Effector memory CD8-positive, alpha-beta T cell (primary cell): ENCODE measurements at regions not wholly inside any gene's neighbourhood (a gene's known extent, or its start where the extent isn't known, plus 50 kb on each side); places are given as distances from the start of the nearest gene placed in this dataset.
"Not testable (repeated sequence)": the region's sequence is repeated elsewhere in the genome, so short reads cannot be mapped to it uniquely, and the experiment has no call there.

ENCODE experiments used
- ATAC-seq: fragments of 150-1000 bp; cut with Tn5 transposase; replicated peaks from 2 replicates; pipeline ENCODE4 v1.10.0; 2021; ENCODE audit warnings: mild to moderate bottlenecking, moderate library complexity
- DNase-seq, 3 experiments: peaks; one replicate each; pipeline ENCODE4 v3.0.0; 2021
- H3K27ac Mint-ChIP-seq, 2 donors: one replicate each; pipeline ENCODE4 v1.8.0; 2022; ENCODE audit warnings: mild to moderate bottlenecking in 2 of 2, mixed read lengths in 2 of 2, moderate library complexity in 2 of 2
- H3K27me3 Mint-ChIP-seq, 2 donors: one replicate each; pipeline ENCODE4 v1.8.0; 2022; ENCODE audit warnings: mixed read lengths in 2 of 2
- H3K36me3 Mint-ChIP-seq: one replicate; pipeline ENCODE4 v1.8.0; 2022; ENCODE audit warnings: mild to moderate bottlenecking, moderate library complexity, mixed read lengths; ENCODE audit not compliant: insufficient read depth
- H3K4me1 Mint-ChIP-seq, 2 donors: one replicate each; pipeline ENCODE4 v1.8.0; 2022; ENCODE audit warnings: low read depth in 2 of 2, mixed read lengths in 2 of 2
- H3K4me3 Mint-ChIP-seq, 2 donors: one replicate each; pipeline ENCODE4 v1.8.0; 2022; ENCODE audit warnings: mild to moderate bottlenecking in 2 of 2, mixed read lengths in 2 of 2, moderate library complexity in 2 of 2
- H3K9me3 Mint-ChIP-seq, 2 donors: one replicate each; pipeline ENCODE4 v1.8.0; 2022; ENCODE audit warnings: mixed read lengths in 2 of 2

GRCh38 chr2:11877764-11878163, 131.3 kb downstream of the LPIN1 start:
- H3K4me3 Mint-ChIP-seq = no peak overlapping the region
- no peak overlapping the region for H3K27ac Mint-ChIP-seq
- no peak for ATAC-seq
- H3K27me3 Mint-ChIP-seq = peaks cover 31 to 75% of the 10 kb centered on the region in 2 donors
- peaks cover 0 to 6% of the 10 kb centered on the region in 2 donors for H3K4me1 Mint-ChIP-seq
- no peak for DNase-seq
- no peaks in the 10 kb centered on the region for H3K36me3 Mint-ChIP-seq
- H3K9me3 Mint-ChIP-seq = no peaks in the 10 kb centered on the region

GRCh38 chr2:11885253-11885652, 138.8 kb downstream of the LPIN1 start:
- not testable (repeated sequence) for H3K4me3 Mint-ChIP-seq, H3K27ac Mint-ChIP-seq, H3K4me1 Mint-ChIP-seq, H3K36me3 Mint-ChIP-seq, DNase-seq, H3K9me3 Mint-ChIP-seq, ATAC-seq
- peaks cover 23 to 50% of the 10 kb centered on the region in 2 donors for H3K27me3 Mint-ChIP-seq

DNA sequence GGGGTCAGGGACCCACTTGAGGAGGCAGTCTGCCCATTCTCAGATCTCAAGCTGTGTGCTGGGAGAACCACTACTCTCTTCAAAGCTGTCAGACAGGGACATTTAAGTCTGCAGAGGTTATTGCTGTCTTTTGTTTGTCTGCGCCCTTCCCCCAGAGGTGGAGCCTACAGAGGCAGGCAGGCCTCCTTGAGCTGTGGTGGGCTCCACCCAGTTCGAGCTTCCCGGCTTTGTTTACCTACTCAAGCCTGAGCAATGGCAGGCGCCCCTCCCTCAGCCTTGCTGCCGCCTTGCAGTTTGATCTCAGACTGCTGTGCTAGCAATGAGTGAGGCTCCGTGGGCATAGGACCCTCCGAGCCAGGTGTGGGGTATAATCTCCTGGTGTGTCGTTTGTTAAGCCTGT, 140.5 kb downstream of the LPIN1 start:
- H3K4me1 Mint-ChIP-seq, DNase-seq, H3K4me3 Mint-ChIP-seq, H3K27ac Mint-ChIP-seq, H3K36me3 Mint-ChIP-seq, ATAC-seq: not testable (repeated sequence)
- Mint-ChIP-seq H3K27me3 (peaks cover 22 to 59% of the 10 kb centered on the region in 2 donors), H3K9me3 (peaks cover 0 to 17% of the 10 kb centered on the region in 2 donors)

- no peaks in the 10 kb centered on the region for H3K36me3 Mint-ChIP-seq
- H3K27me3 Mint-ChIP-seq = peaks cover 24 to 58% of the 10 kb centered on the region in 2 donors
These were observed 142.8 kb downstream of the LPIN1 start for GRCh38 chr2:11889101-11889850.

GRCh38 chr2:11889854-11890253, 143.4 kb downstream of the LPIN1 start:
- H3K27me3 Mint-ChIP-seq = peaks cover 24 to 52% of the 10 kb centered on the region in 2 donors
- H3K4me3 Mint-ChIP-seq = no peak overlapping the region
- no peaks in the 10 kb centered on the region for H3K36me3 Mint-ChIP-seq
- ATAC-seq (no peak), DNase-seq (no peak)
- no peak overlapping the region for H3K27ac Mint-ChIP-seq
- H3K4me1 Mint-ChIP-seq = no peaks in the 10 kb centered on the region
- peaks cover 4 to 17% of the 10 kb centered on the region in 2 donors for H3K9me3 Mint-ChIP-seq

More at GRCh38 chr2:11889101-11889850, 142.8 kb downstream of the LPIN1 start:
- Mint-ChIP-seq H3K4me1 (no peaks in the 10 kb centered on the region), H3K9me3 (peaks cover 0 to 17% of the 10 kb centered on the region in 2 donors), H3K27ac (no peak overlapping the region), H3K4me3 (no peak overlapping the region)
- ATAC-seq (no peak), DNase-seq (no peak)

- Mint-ChIP-seq H3K4me3 (no peak overlapping the region), H3K27ac (no peak overlapping the region), H3K36me3 (no peaks in the 10 kb centered on the region), H3K4me1 (no peaks in the 10 kb centered on the region), H3K27me3 (peaks cover 18 to 44% of the 10 kb centered on the region in 2 donors), H3K9me3 (peaks cover 7 to 17% of the 10 kb centered on the region in 2 donors)
- no peak for DNase-seq
- no peak for ATAC-seq
These were observed 144.6 kb downstream of the LPIN1 start for GRCh38 chr2:11891028-11891427.

DNA sequence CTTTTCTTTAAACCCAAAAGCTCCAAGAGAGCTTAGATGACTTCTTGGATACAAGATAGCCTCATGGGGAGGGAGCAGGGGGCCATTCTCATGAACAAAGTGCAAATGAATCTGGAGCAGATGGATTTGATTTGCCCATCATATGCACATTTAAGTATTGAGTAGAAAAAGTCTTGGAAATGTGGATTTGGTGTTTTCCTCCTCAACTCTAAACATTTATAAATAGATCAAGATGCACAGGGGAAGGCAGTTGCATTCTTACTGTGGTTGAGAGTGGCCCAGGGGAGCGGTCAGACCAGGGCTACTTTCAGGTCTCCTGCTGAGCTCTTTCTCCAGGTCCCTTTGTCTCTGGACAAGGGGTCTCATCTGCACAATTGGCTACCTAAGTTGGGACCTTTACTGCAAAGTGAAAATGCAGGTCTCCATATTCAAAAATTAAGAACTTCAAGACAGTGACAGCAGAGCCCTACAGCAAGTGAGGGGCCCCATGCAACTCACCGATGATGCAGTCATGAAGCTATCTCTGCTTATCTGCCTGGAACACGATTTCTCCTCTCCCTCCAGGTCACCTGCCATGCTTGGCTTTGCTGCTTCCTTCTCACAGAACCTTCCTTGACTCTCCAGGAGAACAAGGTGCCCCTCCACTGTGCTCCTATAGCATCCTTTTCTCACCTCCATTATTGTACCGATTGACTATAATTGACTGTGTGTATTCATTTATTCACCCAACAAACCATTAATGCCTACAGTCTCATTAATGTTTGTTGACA, 145.4 kb downstream of the LPIN1 start:
- peak overlapping the region in 1 of 2 donors; percentile 7 for H3K27ac Mint-ChIP-seq
- no peak for ATAC-seq
- no peak overlapping the region for H3K4me3 Mint-ChIP-seq
- DNase-seq = no peak
- peaks cover 18 to 35% of the 10 kb centered on the region in 2 donors for H3K27me3 Mint-ChIP-seq
- H3K4me1 Mint-ChIP-seq = no peaks in the 10 kb centered on the region
- no peaks in the 10 kb centered on the region for H3K36me3 Mint-ChIP-seq
- peaks cover 7 to 17% of the 10 kb centered on the region in 2 donors for H3K9me3 Mint-ChIP-seq

- Mint-ChIP-seq H3K9me3 (peaks cover 0 to 7% of the 10 kb centered on the region in 2 donors), H3K4me1 (no peaks in the 10 kb centered on the region), H3K27ac (no peak overlapping the region), H3K4me3 (no peak overlapping the region), H3K36me3 (no peaks in the 10 kb centered on the region), H3K27me3 (peaks cover 5 to 18% of the 10 kb centered on the region in 2 donors)
- DNase-seq = no peak
- ATAC-seq = no peak
These were observed 150.0 kb downstream of the LPIN1 start for GRCh38 chr2:11896386-11896785.

GRCh38 chr2:11898576-11898975, 152.1 kb downstream of the LPIN1 start:
- no peak for ATAC-seq
- peaks cover 0 to 7% of the 10 kb centered on the region in 2 donors for H3K9me3 Mint-ChIP-seq
- H3K27ac Mint-ChIP-seq = no peak overlapping the region
- no peaks in the 10 kb centered on the region for H3K4me1 Mint-ChIP-seq
- H3K36me3 Mint-ChIP-seq = no peaks in the 10 kb centered on the region
- H3K27me3 Mint-ChIP-seq = peaks cover 0 to 8% of the 10 kb centered on the region in 2 donors
- no peak overlapping the region for H3K4me3 Mint-ChIP-seq
- no peak for DNase-seq

DNA sequence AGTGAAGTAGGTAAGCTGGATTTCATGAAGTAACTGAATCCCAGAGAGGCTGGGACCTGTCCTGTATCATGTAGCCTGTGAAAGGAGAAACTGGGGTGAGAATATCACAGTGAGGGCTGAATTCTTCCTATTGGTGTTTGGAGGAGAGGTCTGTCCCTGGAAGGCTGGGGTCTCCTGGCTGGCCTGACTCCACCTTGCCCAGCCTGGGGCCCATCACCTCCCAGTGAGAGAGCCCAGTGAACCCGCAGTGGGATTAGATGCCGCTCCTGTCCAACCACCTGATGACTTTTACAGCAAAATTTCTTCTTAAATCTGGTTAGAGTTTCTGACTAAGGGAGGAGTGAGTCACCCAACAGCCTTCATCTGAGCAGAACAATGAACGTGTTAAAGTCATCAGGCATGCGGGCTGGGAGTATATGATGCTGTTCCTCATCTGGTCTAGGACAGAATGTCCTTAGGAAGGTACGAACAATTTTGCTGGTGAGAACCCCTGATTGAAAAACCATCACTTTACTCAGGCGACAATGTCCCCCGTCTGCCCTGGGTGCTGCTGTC, 152.9 kb downstream of the LPIN1 start:
- Mint-ChIP-seq H3K9me3 (peaks cover 0 to 7% of the 10 kb centered on the region in 2 donors), H3K27ac (no peak overlapping the region), H3K4me3 (no peak overlapping the region), H3K27me3 (peaks cover 0 to 8% of the 10 kb centered on the region in 2 donors), H3K4me1 (no peaks in the 10 kb centered on the region), H3K36me3 (no peaks in the 10 kb centered on the region)
- no peak for ATAC-seq
- DNase-seq = no peak

- not testable (repeated sequence) for ATAC-seq, H3K27ac Mint-ChIP-seq, H3K36me3 Mint-ChIP-seq, H3K27me3 Mint-ChIP-seq, H3K9me3 Mint-ChIP-seq, DNase-seq, H3K4me3 Mint-ChIP-seq, H3K4me1 Mint-ChIP-seq
These were observed 154.5 kb downstream of the LPIN1 start for GRCh38 chr2:11900891-11901290.

- no peaks in the 10 kb centered on the region for H3K9me3 Mint-ChIP-seq
- peaks cover 0 to 8% of the 10 kb centered on the region in 2 donors for H3K27me3 Mint-ChIP-seq
- H3K4me1 Mint-ChIP-seq = no peaks in the 10 kb centered on the region
- ATAC-seq (no peak), DNase-seq (no peak)
- H3K36me3 Mint-ChIP-seq = no peaks in the 10 kb centered on the region
- no peak overlapping the region for H3K27ac Mint-ChIP-seq
- no peak overlapping the region for H3K4me3 Mint-ChIP-seq
These were observed 155.1 kb downstream of the LPIN1 start for GRCh38 chr2:11901351-11902069.

DNA sequence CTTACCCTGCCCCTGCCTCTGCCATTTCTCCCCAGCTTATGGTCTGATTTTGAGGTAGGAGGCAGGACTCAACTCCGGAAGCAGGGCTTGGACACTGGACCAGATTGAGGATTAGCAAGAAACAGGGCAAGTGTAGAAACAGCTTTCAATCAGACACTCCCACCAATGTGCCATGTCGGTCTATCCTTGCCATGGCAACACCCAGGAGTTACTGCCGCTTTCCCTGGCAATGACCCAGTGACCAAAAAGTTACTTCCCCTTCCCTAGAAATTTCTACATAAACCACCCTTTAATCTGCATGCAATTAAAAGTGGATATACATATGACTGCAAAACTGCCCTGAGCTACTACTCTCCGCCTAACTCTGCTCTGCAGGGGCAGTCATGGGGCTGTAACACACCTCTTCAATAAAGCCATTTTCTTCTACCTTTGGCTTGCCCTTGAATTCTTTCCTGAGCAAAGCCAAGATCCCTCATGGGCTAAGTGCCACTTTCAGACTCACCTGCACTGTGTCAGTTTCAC, 156.7 kb downstream of the LPIN1 start:
- DNase-seq (no peak), ATAC-seq (no peak)
- H3K4me1 Mint-ChIP-seq = no peaks in the 10 kb centered on the region
- peaks cover 0 to under 1% of the 10 kb centered on the region in 2 donors for H3K27me3 Mint-ChIP-seq
- no peak overlapping the region for H3K27ac Mint-ChIP-seq
- no peak overlapping the region for H3K4me3 Mint-ChIP-seq
- peaks cover under 1% of the 10 kb centered on the region for H3K36me3 Mint-ChIP-seq
- H3K9me3 Mint-ChIP-seq = no peaks in the 10 kb centered on the region
